GM12891 (cell line): ENCODE measurements at regions not wholly inside any gene's neighbourhood (a gene's known extent, or its start where the extent isn't known, plus 50 kb on each side); places are given as distances from the start of the nearest gene placed in this dataset.
"Not testable (repeated sequence)": the region's sequence is repeated elsewhere in the genome, so short reads cannot be mapped to it uniquely, and the experiment has no call there.

Experiments
- DNase-seq: peaks from one replicate; pipeline ENCODE4 v3.0.0; 2011; ENCODE audit warnings: low spot score; ENCODE audit not compliant: insufficient read length
- FAIRE-seq: peaks from 2 replicates; lab custom pipeline; 2011; peaks lifted over from hg19 to GRCh38; lab: Jason Lieb, UNC
- PAX5 ChIP-seq: IDR thresholded peaks from 2 replicates; pipeline ENCODE4 v1.6.1; 2011; ENCODE audit warnings: low read length, moderate library complexity, mild to moderate bottlenecking; ENCODE audit not compliant: insufficient read depth, severe bottlenecking
- POLR2A ChIP-seq: IDR thresholded peaks from 2 replicates; pipeline ENCODE4 v1.6.1; 2011; ENCODE audit warnings: low read depth, low read length, control low read depth
- POLR2AphosphoS5 ChIP-seq: IDR thresholded peaks from 2 replicates; pipeline ENCODE4 v1.6.1; 2011; ENCODE audit warnings: low read depth, low read length, control low read depth
- POU2F2 ChIP-seq: IDR thresholded peaks from 2 replicates; pipeline ENCODE4 v1.6.1; 2011; ENCODE audit warnings: low read depth, mild to moderate bottlenecking, control low read depth, low read length, moderate library complexity
- SPI1 ChIP-seq: IDR thresholded peaks from 2 replicates; pipeline ENCODE4 v1.6.1; 2011; ENCODE audit warnings: low read depth, low read length, control low read depth
- TAF1 ChIP-seq: IDR thresholded peaks from 2 replicates; pipeline ENCODE4 v1.6.1; 2011; ENCODE audit warnings: low read depth, low read length, control low read depth

- not testable (repeated sequence) for DNase-seq
Observed at GRCh38 chr17:15856191-15856590, 88.7 kb upstream of the ADORA2B start.

GRCh38 chr17:15856745-15857144 is 88.2 kb upstream of the ADORA2B start:
- FAIRE-seq, DNase-seq: not testable (repeated sequence)

More at GRCh38 chr17:15856191-15856590, 88.7 kb upstream of the ADORA2B start:
- peak; percentile 48 for FAIRE-seq

GRCh38 chr17:15858082-15858481 is 86.8 kb upstream of the ADORA2B start:
- DNase-seq: not testable (repeated sequence)
- peak; percentile 93 for FAIRE-seq

GRCh38 chr17:15860774-15861173 is 84.2 kb upstream of the ADORA2B start:
- not testable (repeated sequence) for FAIRE-seq, DNase-seq

- DNase-seq, FAIRE-seq: not testable (repeated sequence)
Observed at GRCh38 chr17:15864061-15864460, 80.9 kb upstream of the ADORA2B start.

GRCh38 chr17:15864472-15864871 is 80.5 kb upstream of the ADORA2B start:
- FAIRE-seq: peak; percentile 9
- DNase-seq: not testable (repeated sequence)

- FAIRE-seq, DNase-seq: not testable (repeated sequence)
Observed at GRCh38 chr17:15866015-15866414, 78.9 kb upstream of the ADORA2B start.

GRCh38 chr17:15867331-15867730 is 77.6 kb upstream of the ADORA2B start:
- DNase-seq, FAIRE-seq: not testable (repeated sequence)

GRCh38 chr17:15869868-15870267 is 75.1 kb upstream of the ADORA2B start:
- DNase-seq, FAIRE-seq: not testable (repeated sequence)

GRCh38 chr17:15872677-15873076 is 72.3 kb upstream of the ADORA2B start:
- FAIRE-seq, DNase-seq: not testable (repeated sequence)

- not testable (repeated sequence) for DNase-seq
Observed at GRCh38 chr17:15877882-15878500, 66.9 kb upstream of the ADORA2B start.

GRCh38 chr17:15882058-15882720 is 62.7 kb upstream of the ADORA2B start:
- no peak for DNase-seq
- no peak for FAIRE-seq
- TF ChIP-seq TAF1: no peak
- TF ChIP-seq POLR2A: no peak
- TF ChIP-seq SPI1: no peak
- TF ChIP-seq POLR2AphosphoS5: no peak
- TF ChIP-seq POU2F2: no peak
- no peak for TF ChIP-seq PAX5

More at GRCh38 chr17:15877882-15878500, 66.9 kb upstream of the ADORA2B start:
- FAIRE-seq: not testable (repeated sequence)

- TF ChIP-seq PAX5: no peak
- TF ChIP-seq POLR2A: no peak
- TF ChIP-seq TAF1: no peak
- TF ChIP-seq POLR2AphosphoS5: no peak
- TF ChIP-seq POU2F2: no peak
- no peak for TF ChIP-seq SPI1
- DNase-seq (no peak), FAIRE-seq (no peak)
Observed at GRCh38 chr17:15882777-15883176, 62.2 kb upstream of the ADORA2B start.
